SK-N-SH (cell line): ENCODE measurements at regions not wholly inside any gene's neighbourhood (a gene's known extent, or its start where the extent isn't known, plus 50 kb on each side); places are given as distances from the start of the nearest gene placed in this dataset.

Experiments used
- CTCF ChIP-seq: fragments of 200-600 bp; sonication (generic); IDR thresholded peaks from 2 replicates; pipeline ENCODE4 v1.6.1; 2017; ENCODE audit warnings: antibody characterized with exemption, mild to moderate bottlenecking, moderate library complexity
- ELF1 ChIP-seq: IDR thresholded peaks from 2 replicates; pipeline ENCODE4 v1.4.0; 2012
- EP300 ChIP-seq, 2 experiments: IDR thresholded peaks; 2 replicates each; pipeline versions ENCODE4 v1.4.0 to v1.6.1; 2012; ENCODE audit warnings: borderline replicate concordance in 1 of 2, low read depth in 1 of 2, low read length in 1 of 2
- EZH2phosphoT487 ChIP-seq: fragments of 200-600 bp; sonication (generic); IDR thresholded peaks from 2 replicates; pipeline ENCODE4 v1.6.1; 2017; ENCODE audit warnings: low read depth, mixed run types, mild to moderate bottlenecking, antibody characterized with exemption, moderate library complexity, borderline replicate concordance
- FOSL2 ChIP-seq: IDR thresholded peaks from 2 replicates; pipeline ENCODE4 v1.4.0; 2012; ENCODE audit warnings: low read depth, mild to moderate bottlenecking, moderate library complexity, borderline replicate concordance
- GABPA ChIP-seq: IDR thresholded peaks from 2 replicates; pipeline ENCODE4 v1.4.0; 2012; ENCODE audit warnings: low read depth, mild to moderate bottlenecking
- GATA2 ChIP-seq: sonication (generic); formaldehyde crosslinking; IDR thresholded peaks from 2 replicates; pipeline ENCODE4 v1.5.0; 2020; ENCODE audit warnings: mild to moderate bottlenecking, missing genetic modification reagents
- NFIC ChIP-seq: IDR thresholded peaks from 2 replicates; pipeline ENCODE4 v1.4.0; 2012; ENCODE audit warnings: borderline replicate concordance
- POLR2AphosphoS5 ChIP-seq: IDR thresholded peaks from 2 replicates; pipeline ENCODE4 v1.6.1; 2012; ENCODE audit warnings: low read depth, low read length
- RAD21 ChIP-seq: IDR thresholded peaks from 2 replicates; pipeline ENCODE4 v1.6.1; 2012; ENCODE audit warnings: mild to moderate bottlenecking, low read length
- SMC3 ChIP-seq: IDR thresholded peaks from 2 replicates; pipeline ENCODE4 v1.6.1; 2012; ENCODE audit warnings: low read depth, low read length, improper control_type of control experiment
- ZBTB33 ChIP-seq: IDR thresholded peaks from 2 replicates; pipeline ENCODE4 v1.4.0; 2012; ENCODE audit warnings: low read depth, borderline replicate concordance

GRCh38 chr5:93246090-93246855 lies 334.7 kb downstream of the NR2F1-AS1 start:
- no peak for TF ChIP-seq EP300 (IDR thresholded peaks at IDR 0.05; ENCODE audit: borderline replicate concordance in 1 of 2, low read depth in 1 of 2, low read length in 1 of 2)
- TF ChIP-seq SMC3: no peak
- TF ChIP-seq CTCF: no peak
- TF ChIP-seq POLR2AphosphoS5: no peak
- TF ChIP-seq GATA2 (CRISPR knock-in tag): no peak
- TF ChIP-seq NFIC: no peak
- no peak for TF ChIP-seq ZBTB33
- TF ChIP-seq EZH2phosphoT487: no peak
- TF ChIP-seq FOSL2: no peak
- no peak for TF ChIP-seq GABPA
- TF ChIP-seq RAD21: no peak
- TF ChIP-seq ELF1: no peak
